ENCODE measurements at regions not wholly inside any gene's neighbourhood (a gene's known extent, or its start where the extent isn't known, plus 50 kb on each side); places are given as distances from the start of the nearest gene placed in this dataset.

- H3K4me1 ChIP-seq (ENCODE audit: control insufficient read depth, extremely low read depth, insufficient read depth, low read length): no peaks in the 10 kb centered on the region
- no peaks in the 10 kb centered on the region for H3K27me3 ChIP-seq (ENCODE audit: control insufficient read depth, extremely low read depth, insufficient read depth, low read length)
- H2AFZ ChIP-seq (ENCODE audit: control insufficient read depth, low read length): no peak overlapping the region
- no peaks in the 10 kb centered on the region for H3K79me2 ChIP-seq (ENCODE audit: control insufficient read depth, insufficient read depth, low read length)
- FAIRE-seq: no peak
- H4K20me1 ChIP-seq (ENCODE audit: control insufficient read depth, extremely low read depth, insufficient read depth, low read length): no peaks in the 10 kb centered on the region
- no peaks in the 10 kb centered on the region for H3K36me3 ChIP-seq (ENCODE audit: control insufficient read depth in 2 of 2, extremely low read depth in 1 of 2, insufficient read depth in 2 of 2, low read length in 2 of 2)
- no peak for TF ChIP-seq EZH2 (IDR thresholded peaks at IDR 0.05; ENCODE audit: low read length)
- no peak for TF ChIP-seq CTCF (optimal IDR thresholded peaks at IDR 0.05 in 1 of 3, IDR thresholded peaks at IDR 0.05 in 1 of 3, conservative IDR thresholded peaks at IDR 0.05 in 1 of 3; ENCODE audit: extremely low read depth in 1 of 3, insufficient read depth in 2 of 3, low read length in 3 of 3)
- H3K27ac ChIP-seq (ENCODE audit: control insufficient read depth, insufficient read depth, low read length): no peak overlapping the region
- H3K4me2 ChIP-seq (ENCODE audit: control insufficient read depth, extremely low read depth, insufficient read depth, low read depth, low read length): no peak overlapping the region
- H3K9ac ChIP-seq (ENCODE audit: control insufficient read depth, extremely low read depth, insufficient read depth, low read length): no peak overlapping the region
- no peak for DNase-seq (ENCODE audit: low read depth, low spot score)
- H3K4me3 ChIP-seq (ENCODE audit: control insufficient read depth in 2 of 3, extremely low read depth in 1 of 3, insufficient read depth in 2 of 3, low read depth in 1 of 3, low read length in 3 of 3): no peak overlapping the region
- no peaks in the 10 kb centered on the region for H3K9me1 ChIP-seq (ENCODE audit: control insufficient read depth, extremely low read depth, insufficient read depth, low read length)
- H3K9me3 ChIP-seq (ENCODE audit: control insufficient read depth, low read depth, low read length): no peaks in the 10 kb centered on the region
- dilution Hi-C loops (cut with MboI; ENCODE audit: extremely low pct_ligation_motif_present, low sequenced_read_pairs): no loop called here
Observed at GRCh38 chr10:55858730-55859129, 502.3 kb downstream of the ZWINT start.

- Histone ChIP-seq H3K79me2 (ENCODE audit: control insufficient read depth, insufficient read depth, low read length) (no peaks in the 10 kb centered on the region), H3K9ac (ENCODE audit: control insufficient read depth, extremely low read depth, insufficient read depth, low read length) (no peak overlapping the region), H3K4me2 (ENCODE audit: control insufficient read depth, extremely low read depth, insufficient read depth, low read depth, low read length) (no peak overlapping the region), H3K36me3 (ENCODE audit: control insufficient read depth in 2 of 2, extremely low read depth in 1 of 2, insufficient read depth in 2 of 2, low read length in 2 of 2) (no peaks in the 10 kb centered on the region), H3K27ac (ENCODE audit: control insufficient read depth, insufficient read depth, low read length) (no peak overlapping the region), H3K4me1 (ENCODE audit: control insufficient read depth, extremely low read depth, insufficient read depth, low read length) (no peaks in the 10 kb centered on the region), H3K4me3 (ENCODE audit: control insufficient read depth in 2 of 3, extremely low read depth in 1 of 3, insufficient read depth in 2 of 3, low read depth in 1 of 3, low read length in 3 of 3) (no peak overlapping the region), H2AFZ (ENCODE audit: control insufficient read depth, low read length) (no peak overlapping the region), H3K27me3 (ENCODE audit: control insufficient read depth, extremely low read depth, insufficient read depth, low read length) (no peaks in the 10 kb centered on the region), H3K9me3 (ENCODE audit: control insufficient read depth, low read depth, low read length) (no peaks in the 10 kb centered on the region), H3K9me1 (ENCODE audit: control insufficient read depth, extremely low read depth, insufficient read depth, low read length) (no peaks in the 10 kb centered on the region), H4K20me1 (ENCODE audit: control insufficient read depth, extremely low read depth, insufficient read depth, low read length) (no peaks in the 10 kb centered on the region)
- no peak for TF ChIP-seq CTCF (optimal IDR thresholded peaks at IDR 0.05 in 1 of 3, IDR thresholded peaks at IDR 0.05 in 1 of 3, conservative IDR thresholded peaks at IDR 0.05 in 1 of 3; ENCODE audit: extremely low read depth in 1 of 3, insufficient read depth in 2 of 3, low read length in 3 of 3)
- no peak for TF ChIP-seq EZH2 (IDR thresholded peaks at IDR 0.05; ENCODE audit: low read length)
- DNase-seq (ENCODE audit: low read depth, low spot score): no peak
- dilution Hi-C loops (cut with MboI; ENCODE audit: extremely low pct_ligation_motif_present, low sequenced_read_pairs): no loop called here
- no peak for FAIRE-seq
Observed at GRCh38 chr10:55852900-55853299, 508.2 kb downstream of the ZWINT start.
